ENCODE measurements at regions not wholly inside any gene's neighbourhood (a gene's known extent, or its start where the extent isn't known, plus 50 kb on each side); places are given as distances from the start of the nearest gene placed in this dataset.
"Not testable (repeated sequence)": the region's sequence is repeated elsewhere in the genome, so short reads cannot be mapped to it uniquely, and the experiment has no call there.

DNA sequence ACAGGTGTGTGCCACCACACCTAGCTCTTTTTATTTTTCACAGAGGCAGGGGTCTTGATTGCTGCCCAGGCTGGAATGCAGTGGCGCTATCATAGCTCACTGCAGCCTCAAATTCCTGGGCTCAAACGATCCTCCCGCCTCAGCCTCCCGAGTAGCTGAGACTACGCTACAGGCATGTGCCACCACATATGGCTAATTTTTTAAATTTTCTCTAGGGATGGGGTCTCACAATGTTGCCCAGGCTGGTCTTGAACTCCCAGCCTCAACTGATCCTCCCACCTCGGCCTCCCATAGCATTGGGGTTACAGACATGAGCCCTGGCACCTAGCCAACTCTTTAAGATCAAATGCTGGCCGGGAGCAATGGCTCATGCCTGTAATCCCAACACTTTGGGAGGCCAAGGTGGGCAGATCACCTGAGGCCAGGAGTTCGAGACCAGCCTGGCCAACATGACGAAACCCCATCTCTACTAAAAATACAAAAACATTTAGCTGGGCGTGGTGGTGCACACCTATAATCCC, 50.6 kb upstream of the MYL10 start:
- not testable (repeated sequence) for H3K4me3 ChIP-seq, H3K9me3 ChIP-seq, H3K27me3 ChIP-seq, DNase-seq, H3K36me3 ChIP-seq

DNA sequence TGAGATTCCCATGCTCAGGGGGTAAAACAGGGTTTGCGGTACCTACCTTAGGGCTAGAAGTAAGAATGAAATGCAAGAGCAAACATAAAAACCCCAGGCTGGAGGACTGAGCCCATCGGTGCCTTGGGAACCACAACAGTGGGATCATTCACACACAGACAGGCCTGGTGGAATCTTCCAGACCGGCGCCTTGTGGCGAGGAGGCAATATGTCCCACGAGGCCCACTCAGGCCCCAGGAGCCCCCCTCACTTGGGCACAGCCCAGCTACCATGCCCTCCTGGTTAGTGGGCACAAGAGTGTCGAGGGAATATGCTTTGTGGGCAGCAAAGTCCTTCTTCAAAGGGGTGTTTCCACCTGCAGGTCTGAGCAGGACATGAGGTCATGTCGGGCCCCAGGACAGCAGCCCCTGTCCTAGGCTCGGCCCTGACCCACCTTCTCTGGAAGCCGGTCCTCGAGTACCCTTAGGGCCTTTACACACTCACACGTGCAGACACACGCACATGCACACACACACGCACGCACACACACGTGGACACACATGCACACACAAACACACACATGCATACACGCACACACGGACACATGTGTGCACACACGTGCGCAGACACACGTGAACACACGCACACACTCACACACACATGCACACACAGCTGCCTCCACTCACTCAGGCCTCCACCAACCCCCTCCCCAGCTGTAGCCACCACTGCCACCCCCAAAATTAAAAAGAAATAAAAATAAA, 51.5 kb upstream of the MYL10 start:
- Histone ChIP-seq H3K27me3 (no peaks in the 10 kb centered on the region), H3K36me3 (no peaks in the 10 kb centered on the region), H3K4me3 (no peak overlapping the region), H3K9me3 (no peaks in the 10 kb centered on the region)
- no peak for DNase-seq

DNA sequence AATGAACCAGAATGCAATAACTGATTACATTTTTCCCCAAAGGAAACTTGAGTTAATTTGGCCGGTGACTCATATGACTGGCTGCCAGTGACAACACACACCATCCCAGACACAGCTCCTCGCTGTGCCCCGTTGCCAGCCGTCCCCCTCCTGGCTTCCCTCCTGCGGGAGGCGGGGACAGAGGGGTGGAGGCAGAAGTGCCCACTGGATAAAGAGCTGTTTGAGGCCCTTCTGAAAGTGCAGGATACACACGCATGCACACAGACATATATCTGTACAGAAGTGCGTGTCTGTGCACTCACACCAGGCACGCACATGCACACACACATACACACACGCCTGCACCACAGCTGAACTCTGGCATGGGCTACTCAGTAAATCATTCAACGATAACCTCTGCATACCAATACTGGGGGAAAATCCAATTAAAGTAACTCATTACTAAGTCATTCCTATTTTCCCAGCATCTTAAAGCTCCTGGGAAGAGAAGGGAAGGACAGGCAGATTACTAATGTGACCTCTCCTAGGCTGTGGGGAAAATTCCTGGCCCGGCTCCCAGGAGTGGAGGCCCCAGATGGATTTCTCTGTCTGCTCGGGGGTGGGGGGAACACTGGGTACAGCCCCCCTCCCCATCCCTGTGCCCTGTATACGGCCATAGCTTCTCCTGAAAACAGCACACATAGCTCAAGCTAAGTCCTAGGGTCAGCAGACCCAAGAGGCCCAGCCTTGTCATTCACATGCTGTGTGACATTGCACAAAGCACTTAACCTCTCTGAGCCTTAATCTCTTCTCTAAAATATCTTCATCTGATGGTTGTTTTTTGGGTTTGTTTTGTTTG, 52.3 kb upstream of the MYL10 start:
- Histone ChIP-seq H3K27me3 (no peaks in the 10 kb centered on the region), H3K9me3 (no peaks in the 10 kb centered on the region), H3K4me3 (no peak overlapping the region), H3K36me3 (no peaks in the 10 kb centered on the region)
- peak; percentile 91 for DNase-seq

DNA sequence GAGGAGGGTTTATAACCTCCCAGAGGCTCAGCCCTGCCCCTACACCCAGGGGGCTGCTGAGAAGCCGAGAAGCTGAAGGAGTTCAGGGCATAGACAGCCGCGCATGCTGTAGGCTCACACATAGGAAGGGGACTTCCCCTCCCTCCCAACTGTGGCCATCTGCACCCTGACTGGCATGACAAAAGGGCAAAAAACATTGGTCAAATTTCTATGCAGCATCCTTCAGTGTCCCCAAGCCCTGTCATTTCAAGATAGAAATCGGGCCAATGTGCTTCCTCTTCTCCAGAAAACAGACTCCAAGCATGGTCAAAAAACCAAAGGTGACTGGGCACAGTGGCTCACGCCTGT, 55.9 kb upstream of the MYL10 start:
- Histone ChIP-seq H3K9me3 (no peaks in the 10 kb centered on the region), H3K4me3 (no peak overlapping the region), H3K27me3 (no peaks in the 10 kb centered on the region), H3K36me3 (no peaks in the 10 kb centered on the region)
- no peak for DNase-seq

DNA sequence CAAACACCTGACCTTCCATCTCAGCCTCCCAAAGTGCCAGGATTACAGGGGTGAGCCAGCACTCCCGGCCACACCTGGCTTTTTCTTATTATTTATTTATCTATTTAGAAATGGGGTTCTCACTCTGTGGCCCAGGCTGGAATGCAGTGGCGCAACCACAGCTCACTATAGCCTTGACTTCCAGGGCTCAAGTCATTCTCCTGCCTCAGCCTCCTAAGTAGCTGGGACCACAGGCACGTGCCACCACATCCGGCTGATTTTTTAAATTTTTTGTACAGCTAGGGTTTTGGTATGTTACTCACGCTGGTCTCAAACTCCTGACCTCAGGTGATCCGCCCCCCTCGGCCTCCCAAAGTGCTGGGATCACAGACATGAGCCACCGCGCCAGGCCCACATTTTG, 56.9 kb upstream of the MYL10 start:
- Histone ChIP-seq H3K36me3 (no peaks in the 10 kb centered on the region), H3K27me3 (no peaks in the 10 kb centered on the region), H3K4me3 (no peak overlapping the region), H3K9me3 (no peaks in the 10 kb centered on the region)
- DNase-seq: no peak

DNA sequence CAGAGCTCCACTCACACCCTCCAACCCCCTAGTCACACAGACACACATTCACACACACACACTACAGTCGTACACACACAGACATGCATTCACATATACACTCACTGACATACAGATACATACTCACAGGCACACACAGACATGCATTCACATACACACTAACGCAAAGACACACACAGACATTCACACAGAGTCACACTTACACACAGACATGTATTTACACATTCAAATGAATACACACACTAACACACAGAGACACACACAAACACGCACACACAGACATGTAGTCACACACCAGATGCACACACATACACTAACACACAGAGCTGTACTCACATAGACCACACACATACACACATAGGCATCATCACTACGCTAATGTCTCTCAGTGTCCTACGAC, 58.0 kb upstream of the MYL10 start:
- Histone ChIP-seq H3K4me3 (no peak overlapping the region), H3K9me3 (no peaks in the 10 kb centered on the region), H3K36me3 (no peaks in the 10 kb centered on the region), H3K27me3 (no peaks in the 10 kb centered on the region)
- DNase-seq: no peak

DNA sequence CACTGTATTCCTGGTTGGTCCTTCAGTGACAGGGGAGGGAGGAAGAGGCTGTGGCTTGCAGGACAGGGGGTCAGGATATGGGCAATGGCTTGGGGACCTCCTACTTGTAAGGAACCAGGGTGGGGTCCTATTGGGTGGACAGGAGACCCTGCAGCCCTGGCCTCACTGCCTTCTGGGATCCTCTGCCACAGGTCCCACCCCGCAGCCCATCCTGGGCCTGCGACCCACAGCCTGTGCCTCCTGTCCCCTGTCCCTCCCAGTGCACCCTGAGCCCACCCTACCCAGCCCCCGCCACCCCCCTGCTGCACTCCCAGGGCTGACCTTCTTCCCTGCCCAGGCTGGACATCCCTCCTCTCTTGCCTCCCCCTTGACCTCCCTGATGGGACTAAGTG, 58.7 kb upstream of the MYL10 start:
- DNase-seq: no peak
- Histone ChIP-seq H3K36me3 (no peaks in the 10 kb centered on the region), H3K9me3 (no peaks in the 10 kb centered on the region), H3K4me3 (no peak overlapping the region), H3K27me3 (no peaks in the 10 kb centered on the region)

DNA sequence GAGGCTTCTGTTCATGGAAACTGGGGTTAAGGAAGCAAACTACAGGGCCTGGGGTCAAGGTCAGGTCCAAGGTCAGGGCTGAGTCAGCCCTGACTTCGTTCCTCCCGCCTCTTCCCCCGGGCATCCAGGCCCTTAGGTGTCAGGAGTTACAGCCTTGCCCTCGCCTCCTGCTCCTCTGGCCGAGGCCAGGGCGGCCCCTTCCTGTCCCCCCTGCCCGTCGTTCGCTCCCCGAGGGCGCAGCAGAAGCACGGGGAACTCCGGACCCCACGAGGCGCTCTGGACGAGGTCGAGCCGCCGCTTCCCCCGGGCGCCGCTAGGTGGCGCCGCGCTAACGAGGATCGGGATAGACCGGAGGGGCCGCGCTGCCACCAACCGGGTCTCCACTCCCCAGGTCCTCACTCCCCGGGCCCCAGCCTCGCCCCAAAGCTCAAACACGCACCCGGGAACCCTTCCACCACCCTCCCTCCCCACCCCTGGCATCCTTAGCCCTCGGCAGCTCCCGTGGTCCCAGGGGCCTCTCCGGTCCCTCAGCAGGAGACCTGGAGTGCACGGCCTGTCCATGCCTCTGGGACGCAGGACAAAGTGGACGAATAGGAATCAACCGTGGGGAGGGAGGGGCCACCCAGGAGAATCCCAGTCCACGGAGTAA, 59.2 kb upstream of the MYL10 start:
- Histone ChIP-seq H3K36me3 (no peaks in the 10 kb centered on the region), H3K9me3 (no peaks in the 10 kb centered on the region), H3K27me3 (no peaks in the 10 kb centered on the region), H3K4me3 (peak overlapping the region; percentile 24)
- peak; percentile 56 for DNase-seq

DNA sequence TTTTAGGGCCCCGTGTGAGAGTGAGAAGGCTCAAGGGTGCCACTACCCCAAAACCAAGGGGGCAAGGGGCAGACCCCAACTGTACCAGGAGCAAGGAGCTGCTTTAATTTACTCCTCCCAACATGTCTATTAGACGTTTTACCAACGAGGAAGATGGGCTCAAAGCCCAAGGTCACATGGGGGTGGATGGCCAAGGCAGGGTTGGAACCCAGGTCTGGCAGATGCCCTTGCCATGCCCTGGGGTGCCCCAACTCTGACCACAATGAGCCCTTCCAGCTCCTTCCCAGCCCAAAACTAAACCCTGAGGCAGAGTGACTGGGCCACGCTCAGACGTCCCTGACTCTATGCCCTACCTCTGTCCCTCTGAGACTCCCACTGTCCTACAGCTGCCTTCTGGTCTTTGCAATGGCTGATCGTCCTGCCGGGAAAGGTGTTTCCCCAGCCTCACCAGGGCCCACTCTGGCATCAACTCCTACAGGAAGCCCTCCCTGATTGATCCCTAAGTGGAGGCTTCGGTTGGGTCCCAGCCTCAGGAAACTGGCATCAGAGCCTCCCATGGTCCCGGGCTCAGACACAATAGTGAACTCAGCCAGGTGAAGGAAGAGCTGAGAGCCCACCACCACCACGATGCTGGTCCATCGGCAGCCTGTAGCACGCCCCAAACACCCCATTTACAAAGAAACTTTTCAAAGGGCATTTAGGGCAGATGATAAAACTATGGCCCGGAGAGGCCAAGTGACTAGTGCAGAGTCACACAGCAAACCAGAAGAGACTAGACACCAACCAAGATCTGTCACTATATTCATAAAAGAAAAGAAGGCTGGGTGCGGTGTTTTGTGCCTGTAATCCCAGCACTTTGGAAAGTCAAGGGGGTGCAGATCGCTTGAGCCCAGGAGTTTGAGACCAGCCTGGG, 60.2 kb upstream of the MYL10 start:
- DNase-seq: no peak
- Histone ChIP-seq H3K9me3 (no peaks in the 10 kb centered on the region), H3K27me3 (no peaks in the 10 kb centered on the region), H3K4me3 (no peak overlapping the region), H3K36me3 (no peaks in the 10 kb centered on the region)

DNA sequence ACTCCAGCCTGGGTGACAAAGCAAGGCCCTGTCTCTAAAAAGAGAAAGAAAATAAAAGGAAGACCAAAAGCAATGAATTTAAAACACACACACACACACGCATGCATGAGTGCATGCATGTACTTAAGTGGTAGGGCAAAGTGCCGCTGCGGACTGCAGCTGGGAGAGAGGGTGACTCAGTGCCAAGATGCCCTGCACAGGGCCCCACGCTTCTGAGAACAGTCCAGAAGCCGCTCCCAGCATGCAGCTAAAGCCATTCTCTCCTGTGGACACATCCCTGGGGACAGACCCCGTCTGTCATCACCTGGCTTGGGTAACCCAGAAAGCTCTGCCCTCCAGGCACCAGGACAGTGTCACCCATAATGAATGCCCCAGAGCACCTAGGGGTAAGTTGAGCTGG, 61.0 kb upstream of the MYL10 start:
- H3K4me3 ChIP-seq: no peak overlapping the region
- H3K36me3 ChIP-seq: no peaks in the 10 kb centered on the region
- no peak for DNase-seq
- H3K27me3 ChIP-seq: no peaks in the 10 kb centered on the region
- no peaks in the 10 kb centered on the region for H3K9me3 ChIP-seq

DNA sequence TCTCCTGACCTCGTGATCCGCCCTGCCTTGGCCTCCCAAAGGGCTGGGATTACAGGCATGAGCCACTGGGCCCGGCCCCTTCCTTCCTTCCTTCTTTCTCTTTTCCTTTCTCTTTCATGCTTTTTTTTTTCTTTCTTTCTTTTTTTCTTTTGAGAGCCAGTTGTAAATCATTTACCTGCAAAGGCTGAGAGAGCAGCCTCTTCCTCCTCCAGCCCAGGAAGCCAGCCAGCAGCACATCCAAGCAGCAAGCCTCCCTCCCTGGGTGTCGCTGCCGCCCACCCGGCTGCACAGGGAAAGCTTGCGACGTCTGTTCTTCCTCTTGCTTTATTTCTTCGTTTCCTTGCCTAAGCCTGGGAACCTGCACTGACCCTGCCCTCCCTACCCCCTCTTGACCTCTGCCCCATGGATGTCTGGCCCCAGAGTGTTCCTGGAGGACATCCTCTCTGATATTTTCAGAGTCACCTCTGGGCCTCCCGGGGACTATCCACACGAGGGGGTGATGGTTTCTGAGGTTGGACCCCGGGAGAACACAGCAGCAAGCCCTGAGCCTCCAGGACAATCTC, 62.8 kb upstream of the MYL10 start:
- Histone ChIP-seq H3K27me3 (no peaks in the 10 kb centered on the region), H3K4me3 (no peak overlapping the region), H3K9me3 (no peaks in the 10 kb centered on the region), H3K36me3 (no peaks in the 10 kb centered on the region)
- DNase-seq: no peak

DNA sequence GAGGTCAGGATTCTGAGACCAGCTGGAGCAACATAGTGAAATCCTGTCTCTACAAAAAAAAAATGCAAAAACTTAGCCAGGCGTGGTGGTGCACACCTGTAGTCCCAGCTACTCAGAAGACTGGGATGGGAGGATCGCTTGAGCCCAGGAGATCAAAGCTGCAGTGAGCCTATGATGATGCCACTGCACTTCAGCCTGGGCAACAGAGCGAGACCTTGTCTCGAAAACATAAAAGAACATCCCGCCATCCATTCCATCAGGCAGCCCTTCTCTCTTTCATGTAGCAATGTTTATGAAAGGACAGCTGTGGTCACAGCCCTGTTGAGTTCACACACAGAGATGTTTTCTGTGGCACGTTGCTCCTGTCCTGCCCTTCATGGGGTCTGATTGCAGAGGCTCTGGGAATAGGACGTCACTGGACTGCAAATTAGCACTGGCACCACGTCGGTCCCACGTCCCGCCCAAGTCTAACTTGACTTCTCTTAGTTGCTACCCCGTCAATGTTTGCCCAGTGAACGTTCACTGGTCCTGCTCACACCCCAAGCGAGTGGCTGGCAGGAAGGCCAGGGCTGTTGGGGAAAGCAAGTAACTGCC, 64.5 kb upstream of the MYL10 start:
- H3K9me3 ChIP-seq: no peaks in the 10 kb centered on the region
- H3K27me3 ChIP-seq: no peaks in the 10 kb centered on the region
- H3K36me3 ChIP-seq: no peaks in the 10 kb centered on the region
- DNase-seq: no peak
- no peak overlapping the region for H3K4me3 ChIP-seq

DNA sequence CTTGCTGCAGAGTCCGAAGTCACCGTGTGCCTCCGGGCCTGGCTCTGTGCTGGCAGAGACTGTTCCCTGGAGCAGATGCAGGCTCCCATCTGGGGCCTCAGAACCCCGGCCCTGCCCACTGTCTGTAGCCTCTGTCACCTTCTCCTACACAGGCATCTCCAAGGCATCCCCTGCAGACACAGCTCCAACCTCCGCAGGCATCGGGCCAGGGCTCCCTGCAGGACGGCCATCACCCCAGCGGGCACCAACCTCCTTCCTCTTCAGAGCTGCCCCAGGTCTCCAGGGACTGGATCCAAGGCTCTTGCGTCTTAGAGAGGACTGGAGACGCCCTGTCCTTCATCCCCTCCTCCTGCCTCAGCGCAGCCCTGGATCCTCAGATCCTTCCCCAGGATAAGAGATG, 69.9 kb upstream of the MYL10 start:
- Histone ChIP-seq H3K4me3 (no peak overlapping the region), H3K36me3 (no peaks in the 10 kb centered on the region), H3K9me3 (no peaks in the 10 kb centered on the region), H3K27me3 (no peaks in the 10 kb centered on the region)
- no peak for DNase-seq

DNA sequence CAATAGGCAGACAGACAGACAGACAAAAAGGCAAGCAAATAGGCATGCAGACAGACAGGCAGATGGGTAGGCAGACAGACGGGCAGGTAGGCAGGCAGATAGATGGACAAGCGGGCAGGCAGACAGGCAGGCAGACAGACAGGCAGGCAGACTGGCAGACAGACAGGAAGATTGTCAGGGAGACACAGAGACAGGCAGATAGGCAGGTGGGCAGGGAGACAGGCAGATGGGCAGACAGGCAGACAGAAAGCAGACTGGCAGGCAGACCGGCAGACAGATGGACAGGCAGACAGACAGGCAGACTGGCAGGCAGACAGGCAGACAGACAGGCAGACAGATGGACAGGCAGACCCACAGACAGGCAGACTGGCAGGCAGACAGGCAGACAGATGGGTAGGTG, 70.3 kb upstream of the MYL10 start:
- H3K4me3 ChIP-seq: no peak overlapping the region
- no peak for DNase-seq
- no peaks in the 10 kb centered on the region for H3K36me3 ChIP-seq
- no peaks in the 10 kb centered on the region for H3K9me3 ChIP-seq
- H3K27me3 ChIP-seq: no peaks in the 10 kb centered on the region

DNA sequence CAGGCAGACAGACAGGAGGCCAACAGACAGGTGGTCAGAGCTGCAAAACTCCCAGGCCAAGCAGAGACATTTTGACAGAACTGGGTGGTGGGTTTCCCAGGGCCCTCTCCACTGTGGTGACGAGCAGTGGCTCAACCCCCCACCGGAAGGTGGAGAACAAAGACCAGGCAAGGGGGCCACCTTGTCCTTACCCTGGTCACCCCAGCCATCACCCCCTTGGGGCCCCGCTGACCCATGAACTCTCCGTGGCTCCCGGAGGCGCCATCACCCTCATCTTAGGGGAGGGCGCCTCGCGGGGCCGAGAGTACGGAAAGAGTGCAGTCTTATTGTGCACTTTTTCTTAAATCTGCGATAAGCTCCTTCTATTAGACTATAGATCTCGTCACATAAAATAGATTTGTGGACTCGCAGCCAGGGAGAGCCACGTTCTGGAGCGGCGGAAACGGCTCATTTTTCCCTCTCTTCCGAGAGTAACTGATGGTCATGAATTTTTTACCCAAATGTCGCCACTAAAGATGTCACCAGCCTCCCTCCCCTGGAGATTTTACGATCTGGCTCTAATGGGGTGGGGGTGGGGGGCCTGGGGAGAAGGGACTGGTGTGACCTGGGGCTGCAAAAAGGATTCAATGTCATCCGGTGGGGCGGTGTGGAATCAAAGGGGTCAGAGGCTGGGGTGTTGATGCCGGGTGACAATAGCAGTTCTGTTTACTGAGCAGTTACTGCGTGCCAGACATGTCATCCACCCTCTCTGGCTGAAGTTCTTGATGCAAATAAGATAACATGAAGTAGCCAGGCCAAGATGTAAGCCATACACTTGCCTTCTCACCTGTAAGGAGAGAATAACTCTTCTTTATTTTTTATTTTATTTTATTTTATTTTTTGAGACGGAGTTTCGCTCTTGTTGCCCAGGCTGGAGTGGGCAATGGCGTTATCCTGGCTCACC, 71.1 kb upstream of the MYL10 start:
- Histone ChIP-seq H3K27me3 (no peaks in the 10 kb centered on the region), H3K36me3 (no peaks in the 10 kb centered on the region), H3K9me3 (no peaks in the 10 kb centered on the region), H3K4me3 (no peak overlapping the region)
- DNase-seq: no peak

Data from MG63 (cell line).